IPS-20b (cell line): ENCODE measurements at regions not wholly inside any gene's neighbourhood (a gene's known extent, or its start where the extent isn't known, plus 50 kb on each side); places are given as distances from the start of the nearest gene placed in this dataset.

Source experiments
- H3K27ac ChIP-seq: one replicate; pipeline ENCODE4 v1.5.1; 2013; ENCODE audit warnings: low read length
- H3K27me3 ChIP-seq: 2 replicates; pipeline ENCODE4 v1.6.1; 2013; ENCODE audit warnings: mild to moderate bottlenecking, low read length, inconsistent platforms; ENCODE audit not compliant: insufficient read depth
- H3K36me3 ChIP-seq: 2 replicates; pipeline ENCODE4 v1.6.1; 2013; ENCODE audit warnings: low read depth, mild to moderate bottlenecking, inconsistent platforms, low read length, moderate library complexity; ENCODE audit not compliant: insufficient read depth
- H3K4me1 ChIP-seq: 2 replicates; pipeline ENCODE4 v1.6.1; 2013; ENCODE audit warnings: mild to moderate bottlenecking, control low read depth, inconsistent platforms, low read length, moderate library complexity; ENCODE audit not compliant: insufficient read depth
- H3K4me3 ChIP-seq: 2 replicates; pipeline ENCODE4 v1.5.1; 2013; ENCODE audit warnings: mild to moderate bottlenecking, low read length, inconsistent platforms
- H3K9ac ChIP-seq: 2 replicates; pipeline ENCODE4 v1.6.1; 2013; ENCODE audit warnings: low read depth, mild to moderate bottlenecking, inconsistent platforms, low read length, moderate library complexity
- H3K9me3 ChIP-seq: 2 replicates; pipeline ENCODE4 v1.6.1; 2013; ENCODE audit warnings: mild to moderate bottlenecking, low read depth, low read length, inconsistent platforms; ENCODE audit not compliant: insufficient read depth

GRCh38 chr4:189463734-189464133, 476.9 kb upstream of the FRG1 start:
- Histone ChIP-seq H3K9me3 (no peaks in the 10 kb centered on the region), H3K36me3 (no peaks in the 10 kb centered on the region), H3K27ac (no peak overlapping the region), H3K4me3 (no peak overlapping the region), H3K4me1 (no peaks in the 10 kb centered on the region), H3K9ac (no peak overlapping the region), H3K27me3 (no peaks in the 10 kb centered on the region)

GRCh38 chr4:189494407-189494806, 446.3 kb upstream of the FRG1 start:
- H3K36me3 ChIP-seq = no peaks in the 10 kb centered on the region
- H3K9me3 ChIP-seq = no peaks in the 10 kb centered on the region
- H3K4me1 ChIP-seq = no peaks in the 10 kb centered on the region
- H3K27ac ChIP-seq = no peak overlapping the region
- H3K27me3 ChIP-seq = no peaks in the 10 kb centered on the region
- H3K4me3 ChIP-seq = no peak overlapping the region
- H3K9ac ChIP-seq = no peak overlapping the region

GRCh38 chr4:189497516-189497915, 443.2 kb upstream of the FRG1 start:
- H3K4me3 ChIP-seq = no peak overlapping the region
- no peak overlapping the region for H3K27ac ChIP-seq
- no peaks in the 10 kb centered on the region for H3K4me1 ChIP-seq
- H3K27me3 ChIP-seq = no peaks in the 10 kb centered on the region
- H3K36me3 ChIP-seq = no peaks in the 10 kb centered on the region
- no peaks in the 10 kb centered on the region for H3K9me3 ChIP-seq
- H3K9ac ChIP-seq = no peak overlapping the region

- H3K36me3 ChIP-seq = no peaks in the 10 kb centered on the region
- H3K4me1 ChIP-seq = no peaks in the 10 kb centered on the region
- H3K4me3 ChIP-seq = no peak overlapping the region
- H3K9ac ChIP-seq = no peak overlapping the region
- no peaks in the 10 kb centered on the region for H3K9me3 ChIP-seq
- H3K27me3 ChIP-seq = no peaks in the 10 kb centered on the region
- H3K27ac ChIP-seq = no peak overlapping the region
Measured at GRCh38 chr4:189497996-189498395, 442.7 kb upstream of the FRG1 start.

GRCh38 chr4:189498457-189498856, 442.2 kb upstream of the FRG1 start:
- H3K27me3 ChIP-seq = no peaks in the 10 kb centered on the region
- H3K4me1 ChIP-seq = no peaks in the 10 kb centered on the region
- no peak overlapping the region for H3K9ac ChIP-seq
- H3K4me3 ChIP-seq = no peak overlapping the region
- no peaks in the 10 kb centered on the region for H3K9me3 ChIP-seq
- H3K36me3 ChIP-seq = no peaks in the 10 kb centered on the region
- no peak overlapping the region for H3K27ac ChIP-seq

- no peaks in the 10 kb centered on the region for H3K4me1 ChIP-seq
- no peaks in the 10 kb centered on the region for H3K27me3 ChIP-seq
- H3K27ac ChIP-seq = no peak overlapping the region
Measured at GRCh38 chr4:189499696-189500095, 441.0 kb upstream of the FRG1 start.

GRCh38 chr4:189500970-189501369, 439.7 kb upstream of the FRG1 start:
- Histone ChIP-seq H3K9ac (no peak overlapping the region), H3K4me1 (no peaks in the 10 kb centered on the region), H3K27ac (no peak overlapping the region), H3K9me3 (no peaks in the 10 kb centered on the region), H3K4me3 (no peak overlapping the region), H3K27me3 (no peaks in the 10 kb centered on the region), H3K36me3 (no peaks in the 10 kb centered on the region)

More at GRCh38 chr4:189499696-189500095, 441.0 kb upstream of the FRG1 start:
- Histone ChIP-seq H3K4me3 (no peak overlapping the region), H3K9ac (no peak overlapping the region), H3K9me3 (no peaks in the 10 kb centered on the region), H3K36me3 (no peaks in the 10 kb centered on the region)

GRCh38 chr4:189502841-189503435, 437.7 kb upstream of the FRG1 start:
- Histone ChIP-seq H3K9me3 (no peaks in the 10 kb centered on the region), H3K4me1 (no peaks in the 10 kb centered on the region), H3K9ac (no peak overlapping the region), H3K36me3 (no peaks in the 10 kb centered on the region), H3K27ac (no peak overlapping the region), H3K4me3 (no peak overlapping the region), H3K27me3 (no peaks in the 10 kb centered on the region)

- no peak overlapping the region for H3K9ac ChIP-seq
- no peak overlapping the region for H3K27ac ChIP-seq
- H3K4me1 ChIP-seq = no peaks in the 10 kb centered on the region
- H3K4me3 ChIP-seq = no peak overlapping the region
- H3K9me3 ChIP-seq = no peaks in the 10 kb centered on the region
- H3K36me3 ChIP-seq = no peaks in the 10 kb centered on the region
- no peaks in the 10 kb centered on the region for H3K27me3 ChIP-seq
Measured at GRCh38 chr4:189504220-189504619, 436.5 kb upstream of the FRG1 start.

- Histone ChIP-seq H3K27me3 (no peaks in the 10 kb centered on the region), H3K9ac (no peak overlapping the region), H3K9me3 (no peaks in the 10 kb centered on the region), H3K27ac (no peak overlapping the region), H3K4me3 (no peak overlapping the region), H3K36me3 (no peaks in the 10 kb centered on the region), H3K4me1 (no peaks in the 10 kb centered on the region)
Measured at GRCh38 chr4:189505380-189505779, 435.3 kb upstream of the FRG1 start.

GRCh38 chr4:189506080-189506479, 434.6 kb upstream of the FRG1 start:
- Histone ChIP-seq H3K4me3 (no peak overlapping the region), H3K27me3 (no peaks in the 10 kb centered on the region), H3K9ac (no peak overlapping the region), H3K36me3 (no peaks in the 10 kb centered on the region), H3K9me3 (no peaks in the 10 kb centered on the region), H3K27ac (no peak overlapping the region), H3K4me1 (no peaks in the 10 kb centered on the region)

- Histone ChIP-seq H3K27ac (no peak overlapping the region), H3K27me3 (no peaks in the 10 kb centered on the region), H3K36me3 (no peaks in the 10 kb centered on the region), H3K4me3 (no peak overlapping the region), H3K9me3 (no peaks in the 10 kb centered on the region), H3K9ac (no peak overlapping the region), H3K4me1 (no peaks in the 10 kb centered on the region)
Measured at GRCh38 chr4:189507060-189507459, 433.6 kb upstream of the FRG1 start.
